ENCODE measurements at regions not wholly inside any gene's neighbourhood (a gene's known extent, or its start where the extent isn't known, plus 50 kb on each side); places are given as distances from the start of the nearest gene placed in this dataset.
"Not testable (repeated sequence)": the region's sequence is repeated elsewhere in the genome, so short reads cannot be mapped to it uniquely, and the experiment has no call there.

- TF ChIP-seq, protein P1, sequence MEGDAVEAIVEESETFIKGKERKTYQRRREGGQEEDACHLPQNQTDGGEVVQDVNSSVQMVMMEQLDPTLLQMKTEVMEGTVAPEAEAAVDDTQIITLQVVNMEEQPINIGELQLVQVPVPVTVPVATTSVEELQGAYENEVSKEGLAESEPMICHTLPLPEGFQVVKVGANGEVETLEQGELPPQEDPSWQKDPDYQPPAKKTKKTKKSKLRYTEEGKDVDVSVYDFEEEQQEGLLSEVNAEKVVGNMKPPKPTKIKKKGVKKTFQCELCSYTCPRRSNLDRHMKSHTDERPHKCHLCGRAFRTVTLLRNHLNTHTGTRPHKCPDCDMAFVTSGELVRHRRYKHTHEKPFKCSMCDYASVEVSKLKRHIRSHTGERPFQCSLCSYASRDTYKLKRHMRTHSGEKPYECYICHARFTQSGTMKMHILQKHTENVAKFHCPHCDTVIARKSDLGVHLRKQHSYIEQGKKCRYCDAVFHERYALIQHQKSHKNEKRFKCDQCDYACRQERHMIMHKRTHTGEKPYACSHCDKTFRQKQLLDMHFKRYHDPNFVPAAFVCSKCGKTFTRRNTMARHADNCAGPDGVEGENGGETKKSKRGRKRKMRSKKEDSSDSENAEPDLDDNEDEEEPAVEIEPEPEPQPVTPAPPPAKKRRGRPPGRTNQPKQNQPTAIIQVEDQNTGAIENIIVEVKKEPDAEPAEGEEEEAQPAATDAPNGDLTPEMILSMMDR (IDR thresholded peaks at IDR 0.05; ENCODE audit: low read depth, low read length), result not testable (repeated sequence)
- TF ChIP-seq EZH2phosphoT487 (IDR thresholded peaks at IDR 0.05; ENCODE audit: low read depth), result not testable (repeated sequence)
Observed at GRCh38 chr12:102313116-102313971, 115.7 kb upstream of the PMCH start.
